Hepatocyte (in vitro differentiated cells): ENCODE measurements at regions not wholly inside any gene's neighbourhood (a gene's known extent, or its start where the extent isn't known, plus 50 kb on each side); places are given as distances from the start of the nearest gene placed in this dataset.

Experiments
- CTCF ChIP-seq: fragments of 200-600 bp; sonication (generic); IDR thresholded peaks from 2 replicates; pipeline ENCODE4 v1.5.1; 2016; ENCODE audit warnings: antibody characterized with exemption, mild to moderate bottlenecking; ENCODE audit not compliant: poor library complexity
- EZH2 ChIP-seq: fragments of 200-600 bp; sonication (generic); IDR thresholded peaks from 2 replicates; pipeline ENCODE4 v1.6.1; 2016; ENCODE audit warnings: antibody characterized with exemption, mild to moderate bottlenecking, borderline replicate concordance
- EZH2phosphoT487 ChIP-seq: fragments of 200-600 bp; sonication (generic); IDR thresholded peaks from one replicate; pipeline ENCODE4 v1.6.1; 2018; ENCODE audit warnings: antibody characterized with exemption, mild to moderate bottlenecking, low read depth, moderate library complexity; ENCODE audit not compliant: unreplicated experiment, severe bottlenecking

DNA sequence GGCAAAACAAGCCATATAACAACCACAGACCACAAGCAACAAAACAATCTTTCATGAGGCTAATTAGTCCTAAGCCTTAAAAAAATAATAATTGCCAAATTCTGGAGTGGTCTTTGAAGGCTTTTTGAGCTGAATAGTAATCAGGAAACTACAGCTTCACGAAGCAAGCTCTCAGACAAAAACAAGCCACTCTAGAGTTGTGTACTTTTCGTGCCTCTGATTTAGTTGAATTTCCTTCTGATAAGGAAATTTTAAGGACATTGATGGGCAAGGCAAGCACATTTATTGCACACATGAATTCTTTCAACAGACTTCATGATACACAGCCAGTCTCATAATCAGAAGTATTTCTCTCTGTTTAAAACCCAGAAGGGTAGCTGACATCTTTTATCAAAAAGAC, 130.8 kb upstream of the IRX3 start:
- TF ChIP-seq CTCF, result no peak
- no peak for TF ChIP-seq EZH2phosphoT487
- no peak for TF ChIP-seq EZH2
